IMR-90 (cell line): ENCODE measurements at regions not wholly inside any gene's neighbourhood (a gene's known extent, or its start where the extent isn't known, plus 50 kb on each side); places are given as distances from the start of the nearest gene placed in this dataset.

Experiments
- ATAC-seq: fragments of 200-7000 bp; cut with Tn5 transposase; 2 replicates; pipeline ENCODE4 v1.9.1; 2020; ENCODE audit warnings: low read depth, mild to moderate bottlenecking, moderate library complexity
- BruUV-seq: library from RNA; stranded (reverse); fragments of 400-500 nt; replicated peaks from 2 replicates; lab custom pipeline; 2021; lab: Mats Ljungman, UMichigan
- CTCF ChIA-PET: fragments of 300-600 bp; formaldehyde crosslinking; extraction: SDS; loops from one replicate; lab custom pipeline; 2021; ENCODE audit warnings: antibody characterized with exemption; lab: Yijun Ruan, JAX
- POLR2A ChIA-PET: fragments of 300-600 bp; sonication (Branson Sonifier 250); formaldehyde crosslinking; loops from one replicate; lab custom pipeline; 2022; ENCODE audit warnings: antibody characterized with exemption; ENCODE audit not compliant: unreplicated experiment; lab: Charles Lee
- DNase-seq: peaks from one replicate; pipeline ENCODE4 v3.0.0; 2013
- H2AFZ ChIP-seq: replicated peaks from 2 replicates; pipeline ENCODE3; 2013; ENCODE audit warnings: low read length, mild to moderate bottlenecking; ENCODE audit not compliant: poor library complexity
- H2AK5ac ChIP-seq: 2 replicates; pipeline ENCODE4 v1.6.1; 2013; ENCODE audit warnings: low read depth, low read length, inconsistent platforms
- H2AK9ac ChIP-seq: replicated peaks from 2 replicates; pipeline ENCODE3; 2013; ENCODE audit warnings: mild to moderate bottlenecking, low read depth, low read length, moderate library complexity; ENCODE audit not compliant: poor library complexity
- H2BK120ac ChIP-seq: 2 replicates; pipeline ENCODE4 v1.6.1; 2013; ENCODE audit warnings: low read depth, low read length, inconsistent platforms
- H2BK15ac ChIP-seq: 3 replicates; pipeline ENCODE4 v1.6.1; 2013; ENCODE audit warnings: low read depth, low read length, inconsistent platforms
- H2BK20ac ChIP-seq: 2 replicates; pipeline ENCODE4 v1.6.1; 2013; ENCODE audit warnings: low read depth, mild to moderate bottlenecking, inconsistent platforms, low read length, moderate library complexity
- H2BK5ac ChIP-seq: 2 replicates; pipeline ENCODE4 v1.6.1; 2013; ENCODE audit warnings: mild to moderate bottlenecking, low read depth, low read length, inconsistent platforms; ENCODE audit not compliant: poor library complexity, severe bottlenecking
- H3K14ac ChIP-seq: replicated peaks from 2 replicates; pipeline ENCODE4 v1.6.1; 2013; ENCODE audit warnings: low read depth, low read length, inconsistent platforms
- H3K18ac ChIP-seq: 2 replicates; pipeline ENCODE4 v1.6.1; 2013; ENCODE audit warnings: low read depth, low read length, control low read depth
- H3K23ac ChIP-seq: 2 replicates; pipeline ENCODE4 v1.6.1; 2013; ENCODE audit warnings: low read depth, low read length, inconsistent platforms
- H3K27ac ChIP-seq: 2 replicates; pipeline ENCODE4 v1.5.1; 2013; ENCODE audit warnings: mild to moderate bottlenecking, control low read depth, low read length; ENCODE audit not compliant: insufficient read depth
- H3K27me3 ChIP-seq: 2 replicates; pipeline ENCODE4 v1.6.1; 2013; ENCODE audit warnings: low read length; ENCODE audit not compliant: control insufficient read depth, insufficient read depth
- H3K36me3 ChIP-seq: 2 replicates; pipeline ENCODE4 v1.6.1; 2013; ENCODE audit warnings: low read length, mixed read lengths; ENCODE audit not compliant: control insufficient read depth, insufficient read depth
- H3K4ac ChIP-seq: 2 replicates; pipeline ENCODE4 v1.6.1; 2013; ENCODE audit warnings: low read depth, low read length, inconsistent platforms
- H3K4me1 ChIP-seq: 2 replicates; pipeline ENCODE4 v1.6.1; 2013; ENCODE audit warnings: low read length, mixed read lengths; ENCODE audit not compliant: control insufficient read depth, insufficient read depth
- H3K4me2 ChIP-seq: 2 replicates; pipeline ENCODE4 v1.6.1; 2013; ENCODE audit warnings: low read depth, mild to moderate bottlenecking, control low read depth, low read length, moderate library complexity
- H3K4me3 ChIP-seq: 2 replicates; pipeline ENCODE4 v1.5.1; 2013; ENCODE audit warnings: low read depth, mild to moderate bottlenecking, control low read depth, low read length, moderate library complexity; ENCODE audit not compliant: insufficient read depth
- H3K56ac ChIP-seq: 2 replicates; pipeline ENCODE4 v1.6.1; 2013; ENCODE audit warnings: low read length, inconsistent platforms; ENCODE audit not compliant: insufficient read depth; ENCODE audit errors: extremely low read depth
- H3K79me1 ChIP-seq, 2 experiments: 2 replicates each; pipeline ENCODE4 v1.6.1; 2013; ENCODE audit warnings: low read length in 2 of 2, inconsistent platforms in 1 of 2, low read depth in 1 of 2
- H3K9ac ChIP-seq: 2 replicates; pipeline ENCODE4 v1.6.1; 2013; ENCODE audit warnings: low read depth, low read length, control low read depth
- H3K9me1 ChIP-seq: 2 replicates; pipeline ENCODE4 v1.6.1; 2013; ENCODE audit warnings: low read length, inconsistent platforms; ENCODE audit not compliant: insufficient read depth
- H3K9me3 ChIP-seq: 2 replicates; pipeline ENCODE4 v1.6.1; 2013; ENCODE audit warnings: low read length; ENCODE audit not compliant: control insufficient read depth, insufficient read depth
- H4K20me1 ChIP-seq: 2 replicates; pipeline ENCODE4 v1.6.1; 2013; ENCODE audit warnings: low read length, inconsistent platforms; ENCODE audit not compliant: insufficient read depth
- H4K5ac ChIP-seq: 2 replicates; pipeline ENCODE4 v1.6.1; 2013; ENCODE audit warnings: mild to moderate bottlenecking, low read depth, low read length, control low read depth
- H4K8ac ChIP-seq, 2 experiments: 2 replicates each; pipeline ENCODE4 v1.6.1; 2013; ENCODE audit warnings: low read depth in 2 of 2, low read length in 2 of 2, control low read depth in 1 of 2, inconsistent platforms in 1 of 2
- H4K91ac ChIP-seq: 2 replicates; pipeline ENCODE4 v1.6.1; 2013; ENCODE audit warnings: low read depth, low read length, inconsistent platforms; ENCODE audit not compliant: insufficient read depth
- CHD1 ChIP-seq: IDR thresholded peaks from 2 replicates; pipeline ENCODE4 v1.6.1; 2012; ENCODE audit warnings: low read depth, low read length, improper control_type of control experiment
- FOS ChIP-seq: fragments of 150-350 bp; IDR thresholded peaks from 2 replicates; pipeline ENCODE4 v1.6.1; 2016; ENCODE audit warnings: low read depth, low read length
- MAFK ChIP-seq: IDR thresholded peaks from 2 replicates; pipeline ENCODE4 v1.6.1; 2012; ENCODE audit warnings: low read depth, low read length, improper control_type of control experiment
- MAZ ChIP-seq: IDR thresholded peaks from 2 replicates; pipeline ENCODE4 v1.6.1; 2012; ENCODE audit warnings: low read depth, mild to moderate bottlenecking, low read length, improper control_type of control experiment, moderate library complexity, borderline replicate concordance
- MXI1 ChIP-seq: IDR thresholded peaks from 2 replicates; pipeline ENCODE4 v1.6.1; 2012; ENCODE audit warnings: low read depth, mild to moderate bottlenecking, low read length, moderate library complexity, borderline replicate concordance
- POLR2A ChIP-seq: IDR thresholded peaks from 2 replicates; pipeline ENCODE4 v1.6.1; 2012; ENCODE audit warnings: mild to moderate bottlenecking, low read depth, low read length
- RAD21 ChIP-seq: IDR thresholded peaks from 2 replicates; pipeline ENCODE4 v1.6.1; 2012; ENCODE audit warnings: low read length, improper control_type of control experiment
- RFX5 ChIP-seq: IDR thresholded peaks from 2 replicates; pipeline ENCODE4 v1.8.0; 2012; ENCODE audit warnings: low read depth, mild to moderate bottlenecking, low read length, moderate library complexity
- SMC3 ChIP-seq: fragments of 150-350 bp; IDR thresholded peaks from 2 replicates; pipeline ENCODE4 v1.6.1; 2016; ENCODE audit warnings: low read depth, mild to moderate bottlenecking, antibody characterized with exemption, low read length, moderate library complexity
- WGBS, 2 experiments: methylation state at CpG; one replicate each; pipeline versions ENCODE4 v1.1.5 to v1.1.7; 2013; ENCODE audit warnings: missing lambda C conversion rate in 2 of 2; ENCODE audit not compliant: insufficient read length in 1 of 2; ENCODE audit errors: extremely low coverage in 2 of 2; 5-methylcytosine and 5-hydroxymethylcytosine counted together
- dilution Hi-C: fragments of 300-500 bp; cut with HindIII; formaldehyde crosslinking; loops from one replicate; pipeline ENCODE4 v1.14.3; 2018; ENCODE audit warnings: low sequenced_read_pairs; ENCODE audit not compliant: unreplicated experiment
- in situ Hi-C: fragments of 300-500 bp; cut with MboI; formaldehyde crosslinking; loops from 3 replicates; pipeline ENCODE4 v1.14.3; 2019; ENCODE audit warnings: low sequenced_read_pairs, inconsistent platforms, mixed read lengths
- intact Hi-C: fragments of 100-400 bp; cut with micrococcal nuclease; formaldehyde crosslinking; loops from 2 replicates; pipeline ENCODE4 v1.10.0; 2022

DNA sequence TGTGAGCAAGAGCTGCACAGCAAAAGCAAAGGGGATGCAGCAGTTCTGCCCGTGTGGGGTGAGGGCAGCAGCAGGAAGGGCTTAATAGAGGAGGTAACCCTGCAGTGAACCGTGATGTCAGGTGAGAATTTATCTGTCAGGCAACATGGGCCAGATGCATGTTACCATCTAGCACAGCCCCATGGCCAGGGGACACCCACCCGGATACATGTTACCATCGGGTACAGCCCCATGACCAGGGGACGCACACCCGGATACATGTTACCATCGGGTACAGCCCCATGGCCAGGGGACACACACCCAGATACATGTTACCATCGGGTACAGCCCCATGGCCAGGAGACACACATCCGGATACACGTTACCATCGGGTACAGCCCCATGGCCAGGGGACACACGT is 99.4 kb downstream of the RBFOX3 start:
- Histone ChIP-seq H2BK120ac (no peak overlapping the region), H3K79me1 (no peaks in the 10 kb centered on the region), H3K9ac (no peak overlapping the region), H3K27ac (no peak overlapping the region), H4K5ac (no peak overlapping the region), H3K18ac (no peak overlapping the region), H2BK15ac (no peak overlapping the region), H3K4me3 (no peak overlapping the region), H3K23ac (no peak overlapping the region), H3K56ac (no peak overlapping the region), H3K4me1 (no peaks in the 10 kb centered on the region), H2BK5ac (no peak overlapping the region), H2AFZ (no peak overlapping the region), H2BK20ac (no peak overlapping the region), H3K36me3 (no peaks in the 10 kb centered on the region), H4K8ac (no peak overlapping the region), H4K20me1 (no peaks in the 10 kb centered on the region), H3K9me3 (peaks cover 37% of the 10 kb centered on the region), H3K27me3 (no peaks in the 10 kb centered on the region), H2AK9ac (no peak overlapping the region), H3K9me1 (no peaks in the 10 kb centered on the region), H4K91ac (no peak overlapping the region), H3K4me2 (no peak overlapping the region), H3K4ac (no peak overlapping the region), H2AK5ac (no peak overlapping the region), H3K14ac (no peak overlapping the region)
- intact Hi-C loops = no loop called here
- no TSS peak for BruUV-seq
- ChIA-PET POLR2A (no interaction called here), CTCF (no interaction called here)
- ATAC-seq (no peak), DNase-seq (no peak)
- in situ Hi-C loops = no loop called here
- TF ChIP-seq MAFK (no peak), CHD1 (no peak), RAD21 (no peak), RFX5 (no peak), POLR2A (no peak), MAZ (no peak), SMC3 (no peak), MXI1 (no peak), FOS (no peak)
- WGBS, 2 experiments = 24% methylated on average over 2 of the region's 12 CpGs; no CpG with 5 or more reads in 1 of the 2 experiments
- dilution Hi-C loops = no loop called here
